ENCODE measurements at regions not wholly inside any gene's neighbourhood (a gene's known extent, or its start where the extent isn't known, plus 50 kb on each side); places are given as distances from the start of the nearest gene placed in this dataset.

DNA sequence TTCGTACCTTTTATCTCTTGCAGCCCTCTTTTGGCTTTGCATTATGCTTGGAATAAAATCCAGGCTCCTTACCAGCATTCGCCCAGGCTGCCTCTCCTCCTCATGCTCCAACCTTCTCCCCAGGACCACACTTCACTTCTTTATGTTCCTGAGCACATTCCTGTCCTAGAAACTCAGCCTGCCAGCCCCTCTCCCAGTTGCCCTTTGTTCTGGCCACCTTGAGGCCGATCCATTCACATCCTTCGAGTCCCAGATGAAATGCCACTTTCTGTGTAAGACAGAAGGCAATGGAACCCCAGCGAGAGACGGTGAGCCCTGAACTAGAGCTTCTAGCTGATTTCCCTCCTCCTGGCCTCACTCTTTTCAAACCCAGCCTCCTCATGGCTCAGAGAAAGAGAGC, 73.0 kb upstream of the NTM start:
- DNase-seq (ENCODE audit: extremely low read depth, low read depth) = no peak
- no peak overlapping the region for H3K4me3 ChIP-seq (replicated peaks; ENCODE audit: low read depth, low read length)
- TF ChIP-seq, protein P1, sequence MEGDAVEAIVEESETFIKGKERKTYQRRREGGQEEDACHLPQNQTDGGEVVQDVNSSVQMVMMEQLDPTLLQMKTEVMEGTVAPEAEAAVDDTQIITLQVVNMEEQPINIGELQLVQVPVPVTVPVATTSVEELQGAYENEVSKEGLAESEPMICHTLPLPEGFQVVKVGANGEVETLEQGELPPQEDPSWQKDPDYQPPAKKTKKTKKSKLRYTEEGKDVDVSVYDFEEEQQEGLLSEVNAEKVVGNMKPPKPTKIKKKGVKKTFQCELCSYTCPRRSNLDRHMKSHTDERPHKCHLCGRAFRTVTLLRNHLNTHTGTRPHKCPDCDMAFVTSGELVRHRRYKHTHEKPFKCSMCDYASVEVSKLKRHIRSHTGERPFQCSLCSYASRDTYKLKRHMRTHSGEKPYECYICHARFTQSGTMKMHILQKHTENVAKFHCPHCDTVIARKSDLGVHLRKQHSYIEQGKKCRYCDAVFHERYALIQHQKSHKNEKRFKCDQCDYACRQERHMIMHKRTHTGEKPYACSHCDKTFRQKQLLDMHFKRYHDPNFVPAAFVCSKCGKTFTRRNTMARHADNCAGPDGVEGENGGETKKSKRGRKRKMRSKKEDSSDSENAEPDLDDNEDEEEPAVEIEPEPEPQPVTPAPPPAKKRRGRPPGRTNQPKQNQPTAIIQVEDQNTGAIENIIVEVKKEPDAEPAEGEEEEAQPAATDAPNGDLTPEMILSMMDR (IDR thresholded peaks at IDR 0.05; ENCODE audit: low read depth, low read length, missing control alignments) = no peak

- DNase-seq (ENCODE audit: extremely low read depth, low read depth) = no peak
- TF ChIP-seq, protein P1 (IDR thresholded peaks at IDR 0.05; ENCODE audit: low read depth, low read length, missing control alignments) = no peak
- H3K4me3 ChIP-seq (replicated peaks; ENCODE audit: low read depth, low read length) = no peak overlapping the region
Observed at GRCh38 chr11:131299598-131300438, 70.6 kb upstream of the NTM start.

GRCh38 chr11:131300439-131300717, 70.0 kb upstream of the NTM start:
- H3K4me3 ChIP-seq (replicated peaks; ENCODE audit: low read depth, low read length) = no peak overlapping the region
- TF ChIP-seq, protein P1 (IDR thresholded peaks at IDR 0.05; ENCODE audit: low read depth, low read length, missing control alignments) = no peak
- DNase-seq (ENCODE audit: extremely low read depth, low read depth) = no peak

- TF ChIP-seq, protein P1 (IDR thresholded peaks at IDR 0.05; ENCODE audit: low read depth, low read length, missing control alignments) = no peak
- no peak overlapping the region for H3K4me3 ChIP-seq (replicated peaks; ENCODE audit: low read depth, low read length)
- no peak for DNase-seq (ENCODE audit: extremely low read depth, low read depth)
Observed at GRCh38 chr11:131301306-131301705, 69.1 kb upstream of the NTM start.

DNA sequence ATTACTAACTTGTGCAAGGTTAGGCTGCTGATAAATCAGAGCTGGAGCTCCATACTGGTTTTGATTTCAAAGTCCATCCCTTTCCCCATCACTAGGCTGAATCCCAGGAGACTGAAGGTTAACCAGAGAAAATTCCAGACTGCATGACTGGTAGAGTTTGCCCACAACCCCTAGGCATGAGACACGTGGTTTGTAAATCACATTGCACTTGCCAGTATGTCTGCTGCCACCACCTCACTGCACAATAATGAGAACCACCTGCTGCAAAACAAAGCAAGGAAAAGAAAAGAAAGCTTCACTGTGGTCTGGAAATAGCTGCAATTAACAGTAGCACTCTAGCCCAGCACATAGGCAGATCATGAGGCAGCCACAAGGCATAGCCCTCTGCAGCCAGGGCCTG, 67.6 kb upstream of the NTM start:
- TF ChIP-seq, protein P1 (IDR thresholded peaks at IDR 0.05; ENCODE audit: low read depth, low read length, missing control alignments) = no peak
- DNase-seq (ENCODE audit: extremely low read depth, low read depth) = no peak
- H3K4me3 ChIP-seq (replicated peaks; ENCODE audit: low read depth, low read length) = no peak overlapping the region

DNA sequence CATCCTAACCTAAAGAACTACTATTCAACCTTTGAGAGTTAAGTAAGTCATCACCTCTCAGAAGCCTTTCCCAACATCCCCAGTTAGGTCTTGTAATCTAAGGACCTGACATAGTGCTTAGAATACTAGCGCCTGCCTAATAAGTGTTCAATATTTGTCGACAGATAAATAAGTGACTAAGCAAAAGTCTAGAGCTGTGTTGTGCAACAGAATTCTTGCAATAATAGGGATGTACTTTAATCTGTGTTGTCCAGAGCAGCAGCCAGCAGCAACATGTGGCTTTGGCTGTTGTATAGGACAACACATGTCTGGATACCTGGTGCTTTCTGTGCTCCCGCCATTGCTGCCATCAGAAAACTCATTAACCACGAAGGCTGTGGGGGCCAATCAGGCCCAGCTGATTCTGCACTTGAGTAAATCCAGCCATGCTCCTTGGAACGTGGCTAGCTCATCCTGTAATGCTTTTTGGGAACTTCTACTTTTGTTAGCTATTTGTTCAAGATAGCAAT, 66.8 kb upstream of the NTM start:
- no peak overlapping the region for H3K4me3 ChIP-seq (replicated peaks; ENCODE audit: low read depth, low read length)
- no peak for DNase-seq (ENCODE audit: extremely low read depth, low read depth)
- TF ChIP-seq, protein P1 (IDR thresholded peaks at IDR 0.05; ENCODE audit: low read depth, low read length, missing control alignments) = no peak
